ENCODE measurements at regions not wholly inside any gene's neighbourhood (a gene's known extent, or its start where the extent isn't known, plus 50 kb on each side); places are given as distances from the start of the nearest gene placed in this dataset.

GRCh38 chr13:44072536-44072935, 192.8 kb downstream of the LACC1 start:
- H3K9me3 ChIP-seq (ENCODE audit: low read length), result peaks cover 5% of the 10 kb centered on the region; the same call in 1 of the 2 replicates
- H3K4me1 ChIP-seq (ENCODE audit: insufficient read depth, low read length), result peaks cover 7% of the 10 kb centered on the region; the same call in 1 of the 2 replicates
- no TSS peak for BruUV-seq (replicated peaks)
- ChIA-PET POLR2A (no interaction called here), CTCF (ENCODE audit: low intra/inter-chr PET ratio, low total read pairs) (no interaction called here)
- H2AFZ ChIP-seq (ENCODE audit: low read length), result no peak overlapping the region
- H3K79me2 ChIP-seq (ENCODE audit: insufficient read depth, low read length), result no peaks in the 10 kb centered on the region
- H3K4me2 ChIP-seq (ENCODE audit: low read depth, low read length), result no peak overlapping the region
- in situ Hi-C loops (cut with HindIII; ENCODE audit: extremely low pct_ligation_motif_present, low pct_unique_long_range_greater_than_20kb), result no loop called here
- H3K4me3 ChIP-seq (replicated peaks in 1 of 3; ENCODE audit: insufficient read depth in 1 of 3, low read depth in 2 of 3, low read length in 3 of 3), result no peak overlapping the region
- no peak overlapping the region for H3K9ac ChIP-seq (ENCODE audit: insufficient read depth, low read depth, low read length)
- H3K27ac ChIP-seq (ENCODE audit: extremely low read length, insufficient read depth, low read length), result no peak overlapping the region
- no peak for FAIRE-seq
- DNase-seq (ENCODE audit: low spot score), result no peak
- H4K20me1 ChIP-seq (ENCODE audit: insufficient read depth, low read length), result no peaks in the 10 kb centered on the region
- no peaks in the 10 kb centered on the region for H3K27me3 ChIP-seq (ENCODE audit: control insufficient read depth in 1 of 2, insufficient read depth in 2 of 2, low read length in 2 of 2)
- intact Hi-C loops (cut with micrococcal nuclease; ENCODE audit: unreplicated experiment), result no loop called here
- TF ChIP-seq ZNF317 (CRISPR knock-in tag; IDR thresholded peaks at IDR 0.05) (peak; percentile 93), PRDM4 (CRISPR knock-in tag; IDR thresholded peaks at IDR 0.05; ENCODE audit: borderline replicate concordance) (no peak)
- no peak for ATAC-seq
- no peaks in the 10 kb centered on the region for H3K36me3 ChIP-seq (replicated peaks in 1 of 2; ENCODE audit: control insufficient read depth in 1 of 2, insufficient read depth in 2 of 2, low read length in 2 of 2)

GRCh38 chr13:44074611-44075010, 194.9 kb downstream of the LACC1 start:
- CTCF ChIA-PET (ENCODE audit: low intra/inter-chr PET ratio, low total read pairs), result no interaction called here
- Histone ChIP-seq H3K27me3 (ENCODE audit: control insufficient read depth in 1 of 2, insufficient read depth in 2 of 2, low read length in 2 of 2) (no peaks in the 10 kb centered on the region; a peak in 1 of 5 replicates), H3K36me3 (replicated peaks in 1 of 2; ENCODE audit: control insufficient read depth in 1 of 2, insufficient read depth in 2 of 2, low read length in 2 of 2) (no peaks in the 10 kb centered on the region), H3K9me3 (ENCODE audit: low read length) (peaks cover 5% of the 10 kb centered on the region; the same call in 1 of the 2 replicates), H3K4me1 (ENCODE audit: insufficient read depth, low read length) (peaks cover 1% of the 10 kb centered on the region; the same call in 1 of the 2 replicates), H3K4me3 (replicated peaks in 1 of 3; ENCODE audit: insufficient read depth in 1 of 3, low read depth in 2 of 3, low read length in 3 of 3) (no peak overlapping the region), H2AFZ (ENCODE audit: low read length) (no peak overlapping the region), H3K79me2 (ENCODE audit: insufficient read depth, low read length) (no peaks in the 10 kb centered on the region), H3K27ac (ENCODE audit: extremely low read length, insufficient read depth, low read length) (no peak overlapping the region), H3K4me2 (ENCODE audit: low read depth, low read length) (no peak overlapping the region), H3K9ac (ENCODE audit: insufficient read depth, low read depth, low read length) (no peak overlapping the region), H4K20me1 (ENCODE audit: insufficient read depth, low read length) (no peaks in the 10 kb centered on the region)
- POLR2A ChIA-PET, result no interaction called here
- BruUV-seq (replicated peaks), result no TSS peak
- in situ Hi-C loops (cut with HindIII; ENCODE audit: extremely low pct_ligation_motif_present, low pct_unique_long_range_greater_than_20kb) (no loop called here), intact Hi-C loops (cut with micrococcal nuclease; ENCODE audit: unreplicated experiment) (no loop called here)
- 5% methylated on average over 1 of the region's 1 CpG for WGBS (ENCODE audit: low lambda C conversion rate)
- ATAC-seq, result no peak
- FAIRE-seq, result no peak
- DNase-seq (ENCODE audit: low spot score), result no peak
- TF ChIP-seq ZNF550 (CRISPR knock-in tag; IDR thresholded peaks at IDR 0.05; ENCODE audit: borderline replicate concordance) (no peak), ZNF383 (CRISPR knock-in tag; IDR thresholded peaks at IDR 0.05; ENCODE audit: borderline replicate concordance) (no peak), MAX (IDR thresholded peaks at IDR 0.05) (no peak), ZNF670 (CRISPR knock-in tag; IDR thresholded peaks at IDR 0.05; ENCODE audit: borderline replicate concordance) (no peak), SKIL (CRISPR knock-in tag; IDR thresholded peaks at IDR 0.05; ENCODE audit: borderline replicate concordance) (no peak), ZFY (CRISPR knock-in tag; IDR thresholded peaks at IDR 0.05) (no peak), ZMAT3 (CRISPR knock-in tag; conservative IDR thresholded peaks at IDR 0.05) (no peak), KLF9 (CRISPR knock-in tag; IDR thresholded peaks at IDR 0.05; ENCODE audit: low read depth) (no peak), CEBPB (IDR thresholded peaks at IDR 0.05; ENCODE audit: borderline replicate concordance, low read depth, low read length) (no peak), RXRB (CRISPR knock-in tag; IDR thresholded peaks at IDR 0.05; ENCODE audit: borderline replicate concordance) (no peak)
